ENCODE measurements at regions not wholly inside any gene's neighbourhood (a gene's known extent, or its start where the extent isn't known, plus 50 kb on each side); places are given as distances from the start of the nearest gene placed in this dataset.

- Histone ChIP-seq H3K4me3 (no peak overlapping the region), H3K27me3 (no peaks in the 10 kb centered on the region), H3K4me1 (no peaks in the 10 kb centered on the region), H3K27ac (no peak overlapping the region), H3K36me3 (no peaks in the 10 kb centered on the region), H3K9me3 (no peaks in the 10 kb centered on the region)
- TF ChIP-seq CTCF (IDR thresholded peaks at IDR 0.05) (no peak), POLR2A (IDR thresholded peaks at IDR 0.05) (no peak), POLR2AphosphoS5 (IDR thresholded peaks at IDR 0.05; ENCODE audit: insufficient read depth in 1 of 2, low read depth in 1 of 2) (no peak)
- DNase-seq (ENCODE audit: extremely low spot score in 2 of 2): no peak
- intact Hi-C loops (cut with DNase I): no loop called here
These were observed 538.1 kb downstream of the PPP4R3C start for GRCh38 chrX:26925088-26925487.

GRCh38 chrX:26922278-26922677 lies 540.9 kb downstream of the PPP4R3C start:
- TF ChIP-seq POLR2AphosphoS5 (IDR thresholded peaks at IDR 0.05; ENCODE audit: insufficient read depth in 1 of 2, low read depth in 1 of 2) (no peak), CTCF (IDR thresholded peaks at IDR 0.05) (no peak), POLR2A (IDR thresholded peaks at IDR 0.05) (no peak)
- H3K4me1 ChIP-seq: no peaks in the 10 kb centered on the region
- H3K9me3 ChIP-seq: no peaks in the 10 kb centered on the region
- intact Hi-C loops (cut with DNase I): no loop called here
- H3K27ac ChIP-seq: no peak overlapping the region
- no peak overlapping the region for H3K4me3 ChIP-seq
- H3K36me3 ChIP-seq: no peaks in the 10 kb centered on the region
- H3K27me3 ChIP-seq: no peaks in the 10 kb centered on the region
- no peak for DNase-seq (ENCODE audit: extremely low spot score in 2 of 2)

- Histone ChIP-seq H3K4me1 (no peaks in the 10 kb centered on the region), H3K9me3 (no peaks in the 10 kb centered on the region), H3K36me3 (no peaks in the 10 kb centered on the region), H3K27me3 (no peaks in the 10 kb centered on the region), H3K27ac (no peak overlapping the region), H3K4me3 (no peak overlapping the region)
- TF ChIP-seq POLR2AphosphoS5 (IDR thresholded peaks at IDR 0.05; ENCODE audit: insufficient read depth in 1 of 2, low read depth in 1 of 2) (no peak), POLR2A (IDR thresholded peaks at IDR 0.05) (no peak), CTCF (IDR thresholded peaks at IDR 0.05) (no peak)
- no peak for DNase-seq (ENCODE audit: extremely low spot score in 2 of 2)
- intact Hi-C loops (cut with DNase I): no loop called here
These were observed 544.5 kb downstream of the PPP4R3C start for GRCh38 chrX:26918631-26919030.

GRCh38 chrX:26916991-26917390 lies 546.1 kb downstream of the PPP4R3C start:
- no peaks in the 10 kb centered on the region for H3K4me1 ChIP-seq
- no peak for DNase-seq (ENCODE audit: extremely low spot score in 2 of 2)
- no peaks in the 10 kb centered on the region for H3K36me3 ChIP-seq
- H3K27ac ChIP-seq: no peak overlapping the region
- H3K9me3 ChIP-seq: no peaks in the 10 kb centered on the region
- no peaks in the 10 kb centered on the region for H3K27me3 ChIP-seq
- H3K4me3 ChIP-seq: no peak overlapping the region
- intact Hi-C loops (cut with DNase I): no loop called here
- TF ChIP-seq POLR2A (IDR thresholded peaks at IDR 0.05) (no peak), CTCF (IDR thresholded peaks at IDR 0.05) (no peak), POLR2AphosphoS5 (IDR thresholded peaks at IDR 0.05; ENCODE audit: insufficient read depth in 1 of 2, low read depth in 1 of 2) (no peak)

- no peaks in the 10 kb centered on the region for H3K36me3 ChIP-seq
- no peak for DNase-seq (ENCODE audit: extremely low spot score in 2 of 2)
- intact Hi-C loops (cut with DNase I): no loop called here
- H3K4me1 ChIP-seq: no peaks in the 10 kb centered on the region
- no peak overlapping the region for H3K4me3 ChIP-seq
- TF ChIP-seq CTCF (IDR thresholded peaks at IDR 0.05) (no peak), POLR2AphosphoS5 (IDR thresholded peaks at IDR 0.05; ENCODE audit: insufficient read depth in 1 of 2, low read depth in 1 of 2) (no peak), POLR2A (IDR thresholded peaks at IDR 0.05) (no peak)
- H3K27me3 ChIP-seq: no peaks in the 10 kb centered on the region
- H3K27ac ChIP-seq: no peak overlapping the region
- no peaks in the 10 kb centered on the region for H3K9me3 ChIP-seq
These were observed 548.1 kb downstream of the PPP4R3C start for GRCh38 chrX:26915064-26915463.

Data from vagina (tissue), 2 donors.